GM23338 (cell line): ENCODE measurements at regions not wholly inside any gene's neighbourhood (a gene's known extent, or its start where the extent isn't known, plus 50 kb on each side); places are given as distances from the start of the nearest gene placed in this dataset.
"Not testable (repeated sequence)": the region's sequence is repeated elsewhere in the genome, so short reads cannot be mapped to it uniquely, and the experiment has no call there.

Experiments
- ATAC-seq: fragments of 200-7000 bp; cut with Tn5 transposase; 3 replicates; pipeline ENCODE4 v1.9.1; 2020
- DNase-seq: peaks from one replicate; pipeline ENCODE4 v3.0.0-alpha.2; 2015; ENCODE audit warnings: low spot score
- H2AFZ ChIP-seq: fragments of 200-600 bp; sonication (generic); 2 replicates; pipeline ENCODE4 v1.8.0; 2016; ENCODE audit warnings: antibody characterized with exemption, mild to moderate bottlenecking, moderate library complexity
- H3F3A ChIP-seq: fragments of 200-600 bp; sonication (generic); replicated peaks from 2 replicates; pipeline ENCODE4 v1.8.0; 2017; ENCODE audit warnings: antibody characterized with exemption, mixed run types, low read depth
- H3K27ac ChIP-seq: fragments of 200-600 bp; sonication (generic); 2 replicates; pipeline ENCODE4 v1.6.1; 2016; ENCODE audit warnings: low read depth
- H3K27me3 ChIP-seq: fragments of 200-600 bp; sonication (generic); 2 replicates; pipeline ENCODE4 v1.8.0; 2016; ENCODE audit warnings: mild to moderate bottlenecking, mixed run types, moderate library complexity; ENCODE audit not compliant: insufficient read depth
- H3K36me3 ChIP-seq: fragments of 200-600 bp; sonication (generic); 2 replicates; pipeline ENCODE4 v1.8.0; 2016; ENCODE audit warnings: mild to moderate bottlenecking; ENCODE audit not compliant: insufficient read depth
- H3K4me1 ChIP-seq: fragments of 200-600 bp; sonication (generic); 2 replicates; pipeline ENCODE4 v1.8.0; 2016; ENCODE audit warnings: mild to moderate bottlenecking, moderate library complexity; ENCODE audit not compliant: insufficient read depth
- H3K4me2 ChIP-seq: fragments of 200-600 bp; sonication (generic); 2 replicates; pipeline ENCODE4 v1.7.1; 2017; ENCODE audit warnings: mixed run types
- H3K4me3 ChIP-seq: fragments of 200-600 bp; sonication (generic); 2 replicates; pipeline ENCODE4 v1.6.1; 2016; ENCODE audit warnings: mixed run types
- H3K79me2 ChIP-seq: fragments of 200-600 bp; sonication (generic); replicated peaks from 2 replicates; pipeline ENCODE4 v1.8.0; 2017; ENCODE audit warnings: mild to moderate bottlenecking; ENCODE audit not compliant: insufficient read depth
- H3K9me2 ChIP-seq: fragments of 200-600 bp; sonication (generic); 2 replicates; pipeline ENCODE4 v1.8.0; 2017; ENCODE audit not compliant: insufficient read depth
- H4K20me1 ChIP-seq: fragments of 200-600 bp; sonication (generic); replicated peaks from 2 replicates; pipeline ENCODE4 v1.8.0; 2017; ENCODE audit warnings: mild to moderate bottlenecking; ENCODE audit not compliant: insufficient read depth
- H3K27ac Mint-ChIP-seq: 2 replicates; pipeline ENCODE4 v1.8.0; 2020; ENCODE audit warnings: inconsistent platforms, mild to moderate bottlenecking, moderate library complexity, mixed read lengths
- H3K27me3 Mint-ChIP-seq: 3 replicates; pipeline ENCODE4 v1.8.0; 2022; ENCODE audit warnings: low read depth, mild to moderate bottlenecking, moderate library complexity, mixed read lengths, inconsistent platforms; ENCODE audit not compliant: insufficient read depth, poor library complexity
- H3K36me3 Mint-ChIP-seq: 3 replicates; pipeline ENCODE4 v1.8.0; 2021; ENCODE audit warnings: low read depth, mild to moderate bottlenecking, inconsistent platforms, moderate library complexity, mixed read lengths
- H3K4me1 Mint-ChIP-seq: 3 replicates; pipeline ENCODE4 v1.8.0; 2020; ENCODE audit warnings: mild to moderate bottlenecking, inconsistent platforms, mixed read lengths
- H3K4me3 Mint-ChIP-seq: 3 replicates; pipeline ENCODE4 v1.8.0; 2021; ENCODE audit warnings: moderate library complexity, mild to moderate bottlenecking, inconsistent platforms, mixed read lengths
- H3K9me3 Mint-ChIP-seq: 3 replicates; pipeline ENCODE4 v1.8.0; 2020; ENCODE audit warnings: moderate library complexity, mild to moderate bottlenecking, inconsistent platforms, mixed read lengths
- CREB1 ChIP-seq: fragments of 250-450 bp; sonication (Bioruptor Pico); IDR thresholded peaks from 2 replicates; pipeline ENCODE4 v1.5.0; 2020; ENCODE audit warnings: low read depth, mild to moderate bottlenecking, moderate library complexity
- ETS1 ChIP-seq: IDR thresholded peaks from 2 replicates; pipeline ENCODE4 v1.6.1; 2016; ENCODE audit warnings: antibody characterized with exemption
- EZH2 ChIP-seq: fragments of 200-600 bp; sonication (generic); IDR thresholded peaks from one replicate; pipeline ENCODE4 v1.8.0; 2017; ENCODE audit warnings: antibody characterized with exemption, mild to moderate bottlenecking, low read depth; ENCODE audit not compliant: unreplicated experiment
- EZH2phosphoT487 ChIP-seq: fragments of 200-600 bp; sonication (generic); IDR thresholded peaks from one replicate; pipeline ENCODE4 v1.8.1; 2018; ENCODE audit warnings: antibody characterized with exemption; ENCODE audit not compliant: unreplicated experiment
- JUNB ChIP-seq: IDR thresholded peaks from one replicate; pipeline ENCODE4 v1.6.1; 2016; ENCODE audit warnings: antibody characterized with exemption; ENCODE audit not compliant: unreplicated experiment
- NANOG ChIP-seq: IDR thresholded peaks from 2 replicates; pipeline ENCODE4 v1.6.1; 2016; ENCODE audit warnings: antibody characterized with exemption, borderline replicate concordance
- POLR2AphosphoS5 ChIP-seq: IDR thresholded peaks from 2 replicates; pipeline ENCODE4 v1.6.1; 2016; ENCODE audit warnings: antibody characterized with exemption, low read depth
- STAT1 ChIP-seq: IDR thresholded peaks from one replicate; pipeline ENCODE4 v1.6.1; 2016; ENCODE audit warnings: antibody characterized with exemption; ENCODE audit not compliant: unreplicated experiment
- ZNF114 ChIP-seq: fragments of 250-450 bp; sonication (Bioruptor Pico); IDR thresholded peaks from 2 replicates; pipeline ENCODE4 v1.5.0; 2020; ENCODE audit warnings: mild to moderate bottlenecking, moderate library complexity
- ZNF331 ChIP-seq: fragments of 250-450 bp; sonication (Bioruptor Pico); IDR thresholded peaks from 2 replicates; pipeline ENCODE4 v1.5.0; 2020; ENCODE audit warnings: low read depth, mild to moderate bottlenecking, moderate library complexity
- ZNF462 ChIP-seq: fragments of 250-450 bp; sonication (Bioruptor Pico); IDR thresholded peaks from 2 replicates; pipeline ENCODE4 v1.5.0; 2020; ENCODE audit warnings: mild to moderate bottlenecking, moderate library complexity

GRCh38 chr2:7169593-7169992, 252.4 kb downstream of the RNF144A start:
- peaks cover 3% of the 10 kb centered on the region for H3K27me3 Mint-ChIP-seq
- no peak for TF ChIP-seq EZH2phosphoT487
- no peak for TF ChIP-seq ZNF331 (CRISPR knock-in tag)
- no peak for TF ChIP-seq EZH2
- no peak for TF ChIP-seq NANOG
- TF ChIP-seq CREB1 = no peak
- no peak for TF ChIP-seq ETS1
- TF ChIP-seq ZNF114 (CRISPR knock-in tag) = no peak
- TF ChIP-seq ZNF462 (CRISPR knock-in tag) = no peak
- no peak for TF ChIP-seq STAT1
- TF ChIP-seq POLR2AphosphoS5 = no peak
- TF ChIP-seq JUNB = no peak
- H3K9me2 ChIP-seq = peaks cover 9% of the 10 kb centered on the region; the same call in 1 of the 2 replicates
- H3K36me3 ChIP-seq = no peaks in the 10 kb centered on the region
- no peak overlapping the region for H3K27ac ChIP-seq
- no peak for ATAC-seq
- no peaks in the 10 kb centered on the region for H3K27me3 ChIP-seq
- H3K27ac Mint-ChIP-seq = no peak overlapping the region
- no peak overlapping the region for H3K4me3 Mint-ChIP-seq
- no peaks in the 10 kb centered on the region for H3K36me3 Mint-ChIP-seq
- H3F3A ChIP-seq = no peaks in the 10 kb centered on the region
- no peaks in the 10 kb centered on the region for H3K4me1 Mint-ChIP-seq
- H3K4me2 ChIP-seq = no peak overlapping the region
- no peak for DNase-seq
- no peak overlapping the region for H2AFZ ChIP-seq
- no peak overlapping the region for H3K4me3 ChIP-seq
- H3K9me3 Mint-ChIP-seq = no peaks in the 10 kb centered on the region
- no peaks in the 10 kb centered on the region for H3K4me1 ChIP-seq
- H3K79me2 ChIP-seq = no peaks in the 10 kb centered on the region
- no peaks in the 10 kb centered on the region for H4K20me1 ChIP-seq

- not testable (repeated sequence) for H2AFZ ChIP-seq, H3K27me3 ChIP-seq, H3K27ac ChIP-seq, H3K27ac Mint-ChIP-seq, H3K36me3 ChIP-seq, H3K36me3 Mint-ChIP-seq, H3K4me2 ChIP-seq, H3K4me1 ChIP-seq, H3K27me3 Mint-ChIP-seq, ATAC-seq, DNase-seq, H4K20me1 ChIP-seq, H3K4me3 Mint-ChIP-seq, H3K9me3 Mint-ChIP-seq, H3K9me2 ChIP-seq, H3K4me1 Mint-ChIP-seq, H3F3A ChIP-seq, H3K4me3 ChIP-seq, H3K79me2 ChIP-seq
Measured at GRCh38 chr2:7178996-7179395, 261.8 kb downstream of the RNF144A start.
